Adrenal gland (tissue), 5 donors: ENCODE measurements at regions not wholly inside any gene's neighbourhood (a gene's known extent, or its start where the extent isn't known, plus 50 kb on each side); places are given as distances from the start of the nearest gene placed in this dataset.

ENCODE experiments used
- CTCF ChIP-seq, 6 experiments: fragments of 450-650 bp in 4 of 6; fragments of 200-600 bp in 2 of 6; sonication (generic) in 1 of 6; IDR thresholded peaks; 1 replicate in 5 of 6; 2 replicates in 1 of 6; pipeline versions ENCODE4 v1.5.1 to v1.8.0; 2016 to 2021; ENCODE audit warnings: antibody characterized with exemption in 6 of 6, mild to moderate bottlenecking in 2 of 6, moderate library complexity in 1 of 6
- POLR2A ChIP-seq, 2 donors: fragments of 450-650 bp; IDR thresholded peaks; one replicate each; pipeline ENCODE4 v1.6.1; 2017; ENCODE audit warnings: antibody characterized with exemption in 2 of 2, mild to moderate bottlenecking in 2 of 2, moderate library complexity in 1 of 2
- donor health status: DM: no; HTN: no; CAD: no.

GRCh38 chr21:24994717-24995116, 612.6 kb downstream of the MRPL39 start:
- TF ChIP-seq CTCF (IDR thresholded peaks at IDR 0.05) (no peak), POLR2A (IDR thresholded peaks at IDR 0.05) (no peak)
